ENCODE measurements at regions not wholly inside any gene's neighbourhood (a gene's known extent, or its start where the extent isn't known, plus 50 kb on each side); places are given as distances from the start of the nearest gene placed in this dataset.
"Not testable (repeated sequence)": the region's sequence is repeated elsewhere in the genome, so short reads cannot be mapped to it uniquely, and the experiment has no call there.

DNA sequence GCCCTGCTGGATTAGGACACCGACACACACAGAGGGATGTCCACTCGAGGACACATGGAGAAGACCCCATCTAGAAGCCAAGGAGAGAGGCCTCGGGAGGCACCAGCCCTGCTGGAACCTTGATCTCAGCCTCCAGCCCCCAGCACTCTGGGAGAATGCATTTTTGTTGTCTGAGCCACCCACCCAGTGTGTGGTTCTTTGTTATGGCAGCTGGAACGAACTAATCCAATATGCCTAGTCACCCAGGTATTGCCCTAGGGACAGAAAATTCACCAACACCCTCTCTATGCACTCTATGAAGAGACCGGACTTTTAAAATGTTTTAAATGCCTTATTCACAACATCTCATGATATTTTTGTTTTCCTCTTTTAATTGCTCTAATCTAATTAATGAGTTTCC is 117.4 kb downstream of the CRYAA start:
- no peak for DNase-seq

GRCh38 chr21:43284700-43285099 is 115.9 kb downstream of the CRYAA start:
- DNase-seq: no peak

DNA sequence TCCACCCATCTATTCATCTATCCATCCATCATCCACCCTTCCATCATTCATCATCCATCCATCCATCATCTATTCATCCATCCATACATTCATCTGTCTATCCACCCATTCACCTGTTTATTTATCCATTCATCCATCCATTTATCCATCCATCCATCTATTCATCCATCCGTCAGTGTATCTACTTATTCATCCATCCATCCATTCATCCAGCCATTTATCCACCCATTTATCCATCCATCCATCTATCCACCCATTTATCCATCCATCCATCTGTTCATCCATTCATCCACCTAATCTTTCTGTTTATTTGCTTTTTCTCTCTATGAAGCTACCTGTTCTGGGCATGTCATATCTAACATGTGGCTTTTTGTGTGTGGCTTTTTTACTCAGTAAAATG is 115.4 kb downstream of the CRYAA start:
- DNase-seq: no peak

DNA sequence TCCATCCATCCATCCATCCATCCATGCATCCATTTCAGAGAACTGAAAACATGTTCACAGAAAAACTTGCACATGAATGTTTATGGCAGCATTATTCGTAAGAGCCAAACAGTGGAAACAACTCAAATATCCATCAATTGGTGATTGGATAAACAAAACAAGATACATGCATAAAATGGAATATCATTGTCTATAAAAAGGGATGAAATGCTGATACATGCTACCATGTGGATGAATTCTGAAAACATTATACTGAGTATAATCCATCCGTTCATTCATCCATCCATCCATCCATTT is 115.1 kb downstream of the CRYAA start:
- not testable (repeated sequence) for DNase-seq

DNA sequence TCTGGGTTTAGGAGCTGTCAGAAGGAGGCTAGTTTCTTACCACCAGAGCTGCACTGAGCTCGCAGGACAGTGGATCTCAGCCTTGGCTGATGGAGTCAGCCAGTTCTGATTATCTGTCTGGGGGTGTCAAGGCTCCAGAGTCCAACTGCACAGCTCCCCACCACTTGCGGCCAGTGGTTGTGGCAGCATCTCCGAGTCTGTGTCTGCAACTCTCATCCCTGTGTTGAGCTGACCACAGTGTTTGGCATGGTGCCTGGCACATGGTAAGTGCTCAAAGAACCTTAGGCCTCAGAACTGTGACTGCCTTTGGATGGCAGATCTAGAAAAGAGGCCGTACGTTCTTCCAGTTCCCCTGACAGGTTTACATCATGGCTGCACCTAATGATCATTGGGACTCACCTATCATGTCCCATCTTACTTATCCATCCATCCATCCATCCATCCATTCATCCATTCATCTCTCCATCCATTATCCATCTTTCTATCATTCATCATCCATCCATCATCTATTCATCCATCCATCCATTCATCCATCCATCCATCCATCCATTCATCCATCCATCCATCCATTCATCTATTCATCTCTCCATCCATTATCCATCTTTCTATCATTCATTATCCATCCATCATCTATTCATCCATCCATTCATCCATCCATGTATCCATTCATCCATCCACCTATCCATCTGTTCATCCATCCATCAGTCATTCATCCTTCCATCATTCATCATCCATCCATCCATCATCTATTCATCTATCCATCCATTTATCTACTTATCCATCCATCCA is 114.5 kb downstream of the CRYAA start:
- no peak for DNase-seq

- no peak for DNase-seq
These were observed 113.7 kb downstream of the CRYAA start for GRCh38 chr21:43282358-43283120.

- DNase-seq: no peak
These were observed 113.0 kb downstream of the CRYAA start for GRCh38 chr21:43281661-43282357.

GRCh38 chr21:43280949-43281633 is 112.3 kb downstream of the CRYAA start:
- DNase-seq: no peak

GRCh38 chr21:43279578-43279894 is 110.7 kb downstream of the CRYAA start:
- DNase-seq: no peak

DNA sequence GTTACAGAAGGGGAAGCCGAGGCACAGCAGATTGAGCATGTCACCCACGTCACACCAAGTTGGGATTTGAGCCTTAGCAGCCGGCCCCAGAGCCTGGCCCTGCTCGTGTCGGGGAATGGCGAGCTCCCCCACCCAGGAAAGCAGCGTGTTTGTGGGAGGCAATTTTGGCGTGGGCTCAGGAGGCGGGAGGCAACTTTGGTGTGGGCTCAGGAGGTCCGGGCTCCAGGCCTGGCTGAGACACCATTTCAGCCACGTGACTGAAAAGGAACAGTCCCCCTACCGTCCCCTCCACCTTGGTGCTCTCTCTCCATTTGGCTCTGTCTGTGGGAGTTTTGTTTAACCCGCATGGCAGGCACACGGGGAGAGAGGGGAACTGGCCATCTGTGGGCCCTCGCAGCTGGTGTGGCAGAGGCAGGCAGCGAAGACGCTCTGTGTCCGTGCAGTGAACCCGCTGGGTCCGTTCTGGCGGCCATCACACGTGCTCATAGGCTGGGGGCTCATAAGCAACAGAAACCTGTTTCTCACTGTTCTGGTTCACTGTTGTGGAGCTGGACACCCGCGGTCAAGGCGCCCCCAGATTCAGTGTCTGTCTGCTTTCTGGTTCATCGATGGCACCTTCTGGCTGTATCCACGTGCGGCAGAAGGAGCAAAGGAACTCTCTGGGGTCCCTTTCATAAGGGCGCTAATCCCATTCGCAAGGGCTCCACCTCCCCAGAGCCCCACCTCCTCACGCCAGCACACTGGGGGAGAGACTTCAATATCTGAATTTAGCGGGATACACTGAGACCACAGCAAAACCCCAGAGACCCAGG is 110.2 kb downstream of the CRYAA start:
- no peak for DNase-seq

DNA sequence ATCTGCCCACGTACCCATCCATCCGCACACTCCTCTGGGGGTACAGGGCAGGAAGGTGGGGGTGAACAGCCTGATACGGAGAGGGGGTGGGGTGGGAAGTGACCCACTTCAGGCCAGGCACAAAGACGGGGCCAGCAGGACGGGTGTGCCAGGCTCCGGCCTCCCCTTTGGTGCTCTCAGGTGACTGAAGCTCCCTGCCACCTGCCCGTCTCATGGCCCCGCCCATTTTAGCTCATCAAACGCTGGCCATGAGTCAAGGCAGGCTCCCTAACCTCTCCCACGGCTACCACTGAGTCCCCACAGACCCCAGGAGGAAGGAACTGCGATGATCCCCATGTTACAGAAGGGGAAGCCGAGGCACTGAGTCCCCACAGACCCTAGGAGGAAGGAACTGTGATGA is 109.6 kb downstream of the CRYAA start:
- no peak for DNase-seq

GRCh38 chr21:43277481-43278351 is 108.9 kb downstream of the CRYAA start:
- DNase-seq: no peak

DNA sequence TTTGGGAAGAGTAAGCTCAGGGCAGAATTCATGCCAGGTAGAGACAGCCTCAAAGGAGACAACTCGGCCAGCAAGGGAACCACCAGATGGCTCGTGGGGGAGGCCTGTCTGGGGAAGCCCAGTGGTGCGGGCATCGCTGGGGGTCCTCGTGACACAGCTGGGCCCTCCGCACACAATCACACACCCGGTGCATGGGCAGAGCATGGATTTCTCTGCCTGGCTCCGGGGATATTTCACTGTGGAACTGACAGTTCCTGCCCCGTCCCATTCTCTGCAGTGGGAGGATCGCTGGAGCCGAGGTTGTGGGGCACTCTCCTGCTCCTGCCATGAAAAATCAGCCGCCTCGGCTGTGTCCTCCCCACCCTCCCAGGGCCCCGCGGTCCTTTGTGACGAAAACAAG is 108.0 kb downstream of the CRYAA start:
- no peak for DNase-seq

GRCh38 chr21:43275421-43276211 is 106.8 kb downstream of the CRYAA start:
- no peak for DNase-seq

- no peak for DNase-seq
These were observed 106.1 kb downstream of the CRYAA start for GRCh38 chr21:43274946-43275310.

DNA sequence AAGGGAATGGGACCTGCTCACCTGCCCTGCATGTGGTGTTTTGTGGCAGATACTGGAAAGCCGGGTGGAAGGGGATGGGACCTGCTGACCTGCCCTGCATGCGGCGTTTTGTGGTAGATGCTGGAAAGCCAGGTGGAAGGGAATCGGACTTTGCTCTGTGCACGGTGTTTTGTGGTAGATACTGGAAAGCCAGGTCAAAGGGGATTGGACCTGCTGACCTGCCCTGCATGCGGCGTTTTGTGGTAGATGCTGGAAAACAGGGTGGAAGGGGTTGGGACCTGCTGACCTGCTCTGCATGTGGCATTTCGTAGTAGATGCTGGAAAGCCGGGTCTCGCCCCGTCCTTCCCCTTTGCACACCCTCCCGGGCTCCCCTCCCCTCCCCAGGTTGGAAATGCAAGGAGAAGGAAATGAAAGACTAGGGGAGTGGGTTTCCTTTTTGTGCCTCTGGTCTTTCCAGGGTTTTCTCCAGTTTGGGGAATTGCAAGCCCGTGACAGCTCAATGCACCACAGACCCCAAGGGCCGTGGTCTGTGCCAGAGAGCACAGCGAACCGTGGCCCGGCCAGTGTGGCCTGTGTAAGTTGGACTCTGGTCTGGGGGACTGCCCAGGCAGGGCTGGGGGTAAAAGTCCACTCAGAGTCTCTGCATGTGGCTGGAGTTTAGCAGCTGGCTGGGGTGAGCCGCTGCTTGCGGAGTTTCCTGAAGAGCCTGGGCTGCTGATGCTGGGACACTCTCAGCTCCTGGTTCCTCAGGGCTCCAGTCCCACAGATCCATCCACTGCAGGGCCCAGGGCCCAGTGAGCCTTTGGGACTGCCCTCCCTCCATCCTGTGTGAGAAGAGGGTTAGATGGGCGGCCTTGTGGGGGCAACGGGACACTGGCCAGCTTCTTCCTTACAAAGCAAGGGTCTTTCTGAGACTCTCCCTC is 105.5 kb downstream of the CRYAA start:
- DNase-seq: no peak

DNA sequence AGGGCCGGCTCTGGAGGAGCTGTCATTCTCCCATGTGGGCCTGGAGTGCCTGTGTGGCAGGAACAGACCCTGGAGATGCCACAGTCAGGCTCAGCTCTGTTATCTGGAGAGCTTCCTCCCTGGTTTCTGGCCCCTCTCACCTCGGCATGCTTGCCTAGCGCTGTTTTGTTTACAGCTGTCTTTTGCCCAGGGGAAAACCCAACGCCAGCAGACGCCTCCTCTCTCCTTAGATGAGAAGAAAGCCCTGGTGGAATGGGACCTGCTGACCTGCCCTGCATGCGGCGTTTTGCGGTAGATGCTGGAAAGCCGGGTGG is 104.9 kb downstream of the CRYAA start:
- DNase-seq: no peak

DNA sequence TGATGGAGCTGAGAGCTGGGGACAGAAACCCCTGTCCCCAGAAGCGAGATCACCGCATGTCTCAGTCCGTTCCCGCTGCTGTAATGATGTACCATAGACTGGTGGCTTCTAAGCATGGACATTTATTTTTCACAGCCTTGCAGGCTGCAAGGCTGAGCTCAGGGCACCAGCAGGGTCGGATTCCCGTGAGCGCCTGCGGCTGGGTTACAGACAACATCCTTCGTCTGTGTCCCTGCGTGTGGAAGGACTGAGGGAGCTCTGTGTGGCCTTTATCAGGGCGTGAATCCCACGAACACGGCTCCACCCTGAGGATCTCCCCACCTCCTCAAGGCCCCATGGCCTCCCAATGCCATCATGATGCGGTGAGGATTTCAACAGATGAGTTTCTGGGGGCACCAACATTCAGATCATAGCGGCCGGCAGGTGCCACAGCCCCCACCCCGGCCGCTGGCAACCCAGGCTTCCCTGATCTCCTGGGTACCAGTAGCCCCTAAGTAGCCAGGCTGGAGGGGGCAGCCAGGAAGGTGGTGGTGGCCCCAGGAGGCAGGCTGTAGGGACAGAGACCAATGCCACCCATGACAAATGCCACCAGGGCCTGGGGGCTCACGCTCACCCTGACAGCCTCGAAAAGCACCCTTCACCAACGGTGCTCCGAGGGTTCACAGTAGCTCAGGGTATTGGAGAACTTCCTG is 104.4 kb downstream of the CRYAA start:
- no peak for DNase-seq

- DNase-seq: no peak
These were observed 103.8 kb downstream of the CRYAA start for GRCh38 chr21:43272591-43272990.

Measured in NCI-H2029 (cell line).